SKM-1 (cell line): ENCODE measurements at regions not wholly inside any gene's neighbourhood (a gene's known extent, or its start where the extent isn't known, plus 50 kb on each side); places are given as distances from the start of the nearest gene placed in this dataset.

Experiments
- DNase-seq: peaks from one replicate; lab custom pipeline; 2025; ENCODE audit not compliant: unreplicated experiment; lab: John Stamatoyannopoulos, UW

- no peak for DNase-seq
Observed at GRCh38 chr5:135667673-135668072, 88.9 kb upstream of the CXCL14 start.

- no peak for DNase-seq
Observed at GRCh38 chr5:135667204-135667603, 88.4 kb upstream of the CXCL14 start.

DNA sequence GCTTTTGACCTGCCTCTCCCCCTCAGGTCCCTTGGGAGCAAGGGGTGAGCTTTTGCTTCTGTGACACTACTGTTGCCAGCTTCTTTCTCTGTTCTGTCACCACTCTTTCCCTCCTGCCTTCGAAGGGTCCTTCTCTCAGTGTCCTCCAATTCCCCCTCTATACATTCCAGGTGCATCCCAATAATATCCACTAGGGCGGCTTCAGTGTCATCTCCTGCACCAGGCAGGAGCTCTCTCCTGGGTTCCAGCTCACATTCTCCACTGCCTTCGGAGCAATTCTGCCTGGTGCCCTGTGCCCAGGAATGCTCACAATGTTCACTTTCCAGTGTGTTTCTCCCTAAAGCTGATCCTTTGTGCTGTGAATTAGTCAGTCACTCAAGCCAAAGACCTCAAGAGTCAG, 83.9 kb upstream of the CXCL14 start:
- no peak for DNase-seq

DNA sequence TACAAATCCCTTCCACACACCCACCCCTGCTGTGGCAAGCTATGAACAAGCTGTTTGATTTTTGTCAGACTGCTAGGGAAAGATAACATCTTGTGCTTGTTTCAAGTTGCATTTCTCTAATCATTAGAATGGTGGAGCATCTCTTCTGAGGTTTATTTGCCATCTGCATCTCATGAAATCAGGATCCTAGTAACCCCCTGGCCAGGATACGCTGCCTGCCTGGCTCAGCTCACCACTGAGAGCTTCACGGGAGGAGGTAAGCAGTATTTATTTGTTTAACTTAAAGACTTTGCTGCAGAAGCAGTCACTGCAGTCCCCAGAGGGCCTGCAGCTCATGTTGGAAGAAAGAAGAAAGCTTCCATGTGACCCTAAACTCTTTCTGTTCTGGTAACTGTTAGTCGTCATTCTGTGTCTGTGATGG, 83.3 kb upstream of the CXCL14 start:
- DNase-seq, result no peak

DNA sequence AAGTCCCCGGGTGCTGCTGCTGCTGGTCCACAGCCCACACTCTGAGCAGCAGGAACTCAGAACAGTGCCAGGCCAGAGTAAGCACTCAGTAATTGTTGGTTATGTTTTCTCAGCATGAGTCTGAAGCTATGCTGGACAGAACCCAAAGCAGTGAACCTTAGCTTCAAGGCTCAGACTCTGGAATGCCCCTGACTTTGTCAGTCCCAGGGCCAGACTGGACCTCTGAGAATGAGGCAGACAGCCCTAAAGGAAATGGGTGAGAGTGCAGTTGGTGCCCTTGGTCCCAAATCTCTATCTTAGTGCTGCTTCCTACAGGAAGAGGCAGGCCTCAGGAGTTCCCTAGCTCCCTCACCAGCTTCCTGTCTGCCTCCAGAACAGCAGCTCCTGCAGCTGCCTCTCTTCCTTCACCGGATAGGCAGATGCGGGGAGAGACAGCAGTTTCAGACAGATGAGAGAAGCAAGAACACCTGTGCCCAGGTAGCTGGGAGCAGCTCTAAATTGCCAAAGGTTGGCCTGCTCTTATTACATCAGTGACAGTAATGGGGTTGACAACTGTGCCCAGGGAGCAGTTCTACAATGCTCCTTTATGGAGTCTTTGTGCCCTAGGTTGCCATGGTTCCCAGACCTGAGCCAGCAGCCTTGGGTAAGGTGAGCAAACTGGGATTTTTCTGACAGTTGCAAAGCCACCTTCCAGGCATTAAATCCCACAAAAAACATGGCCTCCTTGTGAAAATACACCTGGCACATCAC, 82.2 kb upstream of the CXCL14 start:
- DNase-seq, result no peak

GRCh38 chr5:135657536-135658305, 78.9 kb upstream of the CXCL14 start:
- no peak for DNase-seq

DNA sequence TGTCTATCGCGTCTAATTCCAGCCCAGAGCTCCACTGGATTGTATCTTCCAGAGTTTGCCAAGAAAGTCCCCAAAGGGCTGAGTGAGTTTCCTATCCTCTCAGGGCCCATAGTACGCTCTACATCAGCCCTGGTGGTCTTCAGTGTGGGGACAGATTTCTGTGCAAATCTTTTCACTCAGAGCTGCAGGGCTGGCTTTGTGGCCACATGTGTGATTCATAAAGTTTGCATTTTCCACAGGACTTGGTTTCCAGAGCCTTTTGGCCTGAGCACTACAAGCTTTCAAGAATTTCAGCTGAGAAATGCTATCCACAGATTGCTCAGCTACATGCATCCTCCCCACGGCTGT, 76.7 kb upstream of the CXCL14 start:
- no peak for DNase-seq

DNA sequence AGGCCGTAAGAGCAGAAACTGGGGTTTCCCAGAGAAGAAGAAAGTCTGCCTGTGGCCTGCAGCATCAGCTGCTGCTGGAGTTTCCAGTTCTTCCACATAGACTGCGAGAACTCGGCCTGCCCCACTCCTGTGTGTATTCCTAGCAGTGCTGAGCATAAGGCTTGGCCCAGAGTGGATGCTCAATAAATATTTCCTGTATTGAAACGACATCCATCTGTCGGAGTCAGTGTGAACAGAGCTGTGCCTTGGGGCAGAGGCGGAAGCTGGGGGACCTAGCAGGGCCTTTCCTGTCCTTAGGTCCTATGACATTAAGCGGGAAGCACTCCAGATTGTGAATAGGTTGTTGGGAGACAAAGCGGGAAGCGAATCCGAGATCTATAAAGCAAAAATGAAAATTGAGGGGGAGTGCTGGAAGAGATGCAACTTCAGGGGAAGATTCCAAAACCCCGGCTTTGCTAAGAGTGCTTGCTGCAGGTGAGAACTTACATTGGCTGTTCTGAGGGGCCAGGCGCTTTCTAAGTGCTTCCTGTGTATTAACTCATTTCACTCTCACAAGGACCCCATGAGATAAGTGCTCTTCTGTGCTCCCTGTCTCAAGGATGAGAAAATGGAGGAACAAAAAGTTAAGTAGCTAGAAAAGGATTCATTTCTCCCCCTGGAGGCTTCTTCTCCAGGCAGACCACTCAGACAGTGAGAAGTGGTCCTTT, 76.1 kb upstream of the CXCL14 start:
- DNase-seq, result no peak

DNA sequence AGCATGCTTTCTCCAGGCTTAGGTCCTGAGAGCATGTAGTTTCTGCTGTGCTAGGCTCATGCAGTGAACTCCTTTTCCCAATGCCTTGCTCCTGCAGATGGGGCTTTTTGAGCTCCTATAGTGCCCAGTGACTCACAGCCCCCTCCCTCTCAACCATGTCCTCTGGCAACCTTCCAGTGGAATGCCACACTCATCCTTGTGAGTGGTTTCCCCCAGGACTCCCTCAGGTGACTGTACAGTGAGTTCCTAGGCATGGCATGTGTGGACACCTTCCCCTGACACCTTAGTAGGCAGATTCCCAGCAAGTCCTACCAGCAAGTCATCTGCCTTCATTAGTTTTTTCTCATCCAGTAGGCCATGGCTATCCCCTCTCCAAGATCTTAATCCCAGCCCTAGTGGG, 72.4 kb upstream of the CXCL14 start:
- DNase-seq, result no peak

- DNase-seq, result no peak
Observed at GRCh38 chr5:135650081-135650480, 71.3 kb upstream of the CXCL14 start.

- no peak for DNase-seq
Observed at GRCh38 chr5:135649435-135649834, 70.6 kb upstream of the CXCL14 start.

GRCh38 chr5:135648116-135648515, 69.3 kb upstream of the CXCL14 start:
- DNase-seq, result no peak

- no peak for DNase-seq
Observed at GRCh38 chr5:135645336-135646180, 66.8 kb upstream of the CXCL14 start.

GRCh38 chr5:135644816-135645215, 66.0 kb upstream of the CXCL14 start:
- no peak for DNase-seq

DNA sequence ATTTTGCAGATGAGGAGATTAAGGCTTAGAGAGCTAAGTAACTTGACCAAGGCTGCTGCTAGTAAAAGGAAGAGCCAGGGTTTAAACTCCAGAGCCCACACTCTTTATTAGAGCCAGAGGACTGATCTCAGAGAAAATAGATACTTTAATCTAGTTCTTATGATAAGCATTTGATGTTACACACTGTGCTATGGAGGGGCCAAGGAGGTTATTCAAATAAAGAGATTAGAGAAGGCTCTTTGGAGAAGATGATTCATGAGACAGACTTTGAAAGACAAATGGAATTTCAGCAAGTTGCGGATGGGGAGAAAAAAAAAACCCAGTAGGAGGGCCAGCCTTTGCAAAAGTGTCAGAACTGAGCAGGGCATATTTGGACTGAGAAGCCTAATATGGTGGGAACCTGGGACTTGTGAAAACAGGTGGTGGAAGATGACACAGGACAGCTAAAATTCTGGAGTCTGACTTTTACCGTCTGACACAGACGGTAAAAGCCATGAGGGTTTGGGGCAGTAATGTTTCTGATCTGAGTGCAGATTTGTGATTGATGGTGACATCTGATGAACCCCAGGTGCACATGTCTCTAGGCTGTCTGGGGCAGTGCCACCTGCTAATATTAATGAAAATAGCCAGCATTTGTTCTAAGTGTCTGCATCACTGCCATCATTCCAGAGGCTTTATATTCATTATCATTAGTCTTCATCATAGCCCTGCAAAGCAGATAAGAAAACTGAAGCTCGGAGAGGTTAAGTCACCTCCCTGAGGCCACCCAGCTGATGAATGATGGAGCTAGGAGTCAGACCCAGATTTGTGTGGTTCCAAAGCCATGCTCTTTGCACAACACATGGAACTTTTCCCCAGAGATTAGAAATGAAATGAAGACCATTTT, 65.3 kb upstream of the CXCL14 start:
- DNase-seq, result no peak

DNA sequence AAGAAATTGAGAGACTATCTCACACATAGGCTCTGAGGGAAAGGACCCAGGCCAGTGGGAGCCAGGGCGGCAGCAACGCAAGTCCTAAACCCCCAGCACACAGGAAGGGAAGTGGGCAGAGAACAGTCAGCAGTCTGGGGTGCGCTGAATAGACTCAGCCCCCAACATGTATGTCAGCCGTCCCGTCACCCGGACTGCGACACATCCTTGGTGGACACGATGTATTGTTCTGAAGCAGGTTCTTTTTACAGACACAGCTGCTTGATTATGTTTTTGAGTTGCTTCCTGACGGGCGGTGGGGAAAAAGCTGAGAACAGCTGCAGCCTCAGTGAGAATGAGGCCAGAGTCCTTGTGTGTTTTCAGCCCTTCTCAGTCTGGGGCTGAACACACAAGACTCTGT, 64.1 kb upstream of the CXCL14 start:
- no peak for DNase-seq

DNA sequence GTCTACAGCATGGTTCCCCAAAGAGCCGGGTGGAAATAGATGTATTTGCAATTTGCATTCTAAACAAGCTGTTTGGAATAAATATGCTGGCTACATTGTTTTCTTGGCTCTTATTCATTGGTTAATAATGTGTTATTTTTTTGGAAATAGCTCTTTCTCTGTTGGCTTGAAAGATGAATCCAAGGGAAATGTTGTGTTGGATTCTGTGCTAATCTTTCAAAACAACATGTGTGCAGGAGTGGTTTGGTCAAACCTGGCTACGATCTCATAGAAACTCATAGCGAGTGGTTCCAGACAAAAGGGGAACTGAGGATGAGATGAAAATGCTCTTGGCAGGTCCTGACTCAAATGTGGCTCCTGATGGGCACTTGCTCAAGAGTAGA, 63.7 kb upstream of the CXCL14 start:
- no peak for DNase-seq

DNA sequence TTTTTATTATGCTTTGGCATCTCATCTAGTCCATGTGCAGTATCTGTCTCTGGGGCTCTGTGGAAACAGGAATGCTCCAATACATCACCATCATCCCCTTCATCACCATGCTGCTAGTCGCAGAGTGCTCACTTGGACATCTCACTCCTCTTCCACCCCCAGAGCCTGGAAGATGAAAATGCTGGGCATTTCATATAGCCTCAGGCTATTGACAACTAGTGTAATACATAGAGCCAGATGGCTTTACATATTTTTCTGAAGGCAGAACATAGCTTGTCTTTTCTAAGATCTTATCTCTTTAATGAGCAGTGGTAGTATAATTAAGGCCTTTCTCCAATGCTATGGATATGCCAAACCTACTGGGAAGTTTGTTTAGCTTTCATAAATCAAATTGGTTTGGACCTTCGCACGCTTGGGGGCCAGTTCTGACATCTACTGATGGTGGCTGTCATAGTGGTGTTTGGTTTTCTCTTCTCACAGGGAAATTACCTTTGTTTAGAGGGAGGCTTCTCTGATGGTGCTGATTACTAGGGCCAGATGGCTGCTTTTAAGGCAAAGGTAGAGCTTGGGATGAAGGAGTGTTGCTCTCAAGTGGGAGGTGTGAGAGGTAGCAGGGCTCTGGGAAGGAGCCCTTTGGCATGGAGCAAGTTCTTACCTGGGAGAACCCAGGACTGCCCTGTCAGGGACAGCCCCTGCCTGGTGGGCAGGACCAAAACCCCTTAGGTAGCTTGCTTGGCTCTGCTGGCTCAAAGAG, 63.1 kb upstream of the CXCL14 start:
- DNase-seq, result no peak

DNA sequence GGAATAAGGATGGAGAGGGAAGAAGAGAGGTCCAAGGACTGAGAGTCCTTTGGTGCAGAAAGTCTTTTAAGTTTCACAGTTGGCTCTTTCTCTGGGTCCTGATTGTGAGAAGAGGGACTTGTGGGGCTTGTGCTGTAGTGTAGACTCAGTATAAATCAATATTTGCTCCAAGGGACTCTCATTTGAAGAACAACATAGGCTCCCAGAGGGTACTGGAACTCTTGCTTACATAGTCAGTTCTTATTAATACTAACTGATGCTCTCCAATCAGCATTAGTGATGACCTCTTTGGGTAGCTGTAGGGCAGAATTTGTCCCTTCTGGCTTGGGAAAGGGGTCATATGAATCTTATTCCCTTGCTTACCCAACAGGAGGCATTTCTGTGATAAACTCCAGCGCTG, 62.5 kb upstream of the CXCL14 start:
- DNase-seq, result no peak

DNA sequence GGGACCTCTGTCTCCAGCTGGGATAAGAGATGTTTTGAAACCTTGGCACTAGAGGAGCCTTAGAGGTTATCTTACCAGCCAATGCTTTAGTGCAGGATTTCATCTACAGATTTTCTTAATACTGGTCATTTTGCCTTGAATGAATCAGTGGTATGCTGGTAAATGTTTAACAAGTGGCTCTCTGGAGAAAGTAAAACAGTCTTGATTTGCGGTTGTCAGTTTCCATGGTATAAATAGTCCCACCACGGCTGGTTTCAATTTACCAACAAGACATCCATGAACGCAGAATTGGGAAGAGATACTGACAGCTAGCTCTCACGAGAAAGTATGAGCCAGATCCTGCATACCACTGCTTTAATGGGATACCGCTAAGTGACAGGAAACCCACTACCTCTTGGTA, 56.7 kb upstream of the CXCL14 start:
- DNase-seq, result no peak
